PC-3 (cell line): ENCODE measurements at regions not wholly inside any gene's neighbourhood (a gene's known extent, or its start where the extent isn't known, plus 50 kb on each side); places are given as distances from the start of the nearest gene placed in this dataset.

Experiments
- CTCF ChIP-seq: fragments of 300-600 bp; sonication (generic); conservative IDR thresholded peaks from 2 replicates; pipeline ENCODE4 v1.5.1; 2017; ENCODE audit warnings: antibody characterized with exemption, low read depth, mild to moderate bottlenecking, low read length
- EZH2 ChIP-seq: fragments of 300-600 bp; sonication (generic); IDR thresholded peaks from one replicate; pipeline ENCODE4 v1.6.1; 2017; ENCODE audit warnings: antibody characterized with exemption, mild to moderate bottlenecking, low read length; ENCODE audit not compliant: unreplicated experiment
- EZH2phosphoT487 ChIP-seq: fragments of 300-600 bp; sonication (generic); IDR thresholded peaks from 2 replicates; pipeline ENCODE4 v1.6.1; 2018; ENCODE audit warnings: mild to moderate bottlenecking, antibody characterized with exemption, low read length, borderline replicate concordance

- no peak for TF ChIP-seq CTCF
- no peak for TF ChIP-seq EZH2phosphoT487
- no peak for TF ChIP-seq EZH2
Measured at GRCh38 chr4:121270389-121270788, 106.3 kb upstream of the TNIP3 start.
